GM21367 (cell line): ENCODE measurements at regions not wholly inside any gene's neighbourhood (a gene's known extent, or its start where the extent isn't known, plus 50 kb on each side); places are given as distances from the start of the nearest gene placed in this dataset.
"Not testable (repeated sequence)": the region's sequence is repeated elsewhere in the genome, so short reads cannot be mapped to it uniquely, and the experiment has no call there.

Source experiments
- ATAC-seq: cut with Tn5 transposase; IDR thresholded peaks from one replicate; pipeline ENCODE4 v1.9.1; 2021; ENCODE audit not compliant: unreplicated experiment

GRCh38 chr1:56135069-56135863, 444.1 kb downstream of the PLPP3 start:
- ATAC-seq, result peak; percentile 42

DNA sequence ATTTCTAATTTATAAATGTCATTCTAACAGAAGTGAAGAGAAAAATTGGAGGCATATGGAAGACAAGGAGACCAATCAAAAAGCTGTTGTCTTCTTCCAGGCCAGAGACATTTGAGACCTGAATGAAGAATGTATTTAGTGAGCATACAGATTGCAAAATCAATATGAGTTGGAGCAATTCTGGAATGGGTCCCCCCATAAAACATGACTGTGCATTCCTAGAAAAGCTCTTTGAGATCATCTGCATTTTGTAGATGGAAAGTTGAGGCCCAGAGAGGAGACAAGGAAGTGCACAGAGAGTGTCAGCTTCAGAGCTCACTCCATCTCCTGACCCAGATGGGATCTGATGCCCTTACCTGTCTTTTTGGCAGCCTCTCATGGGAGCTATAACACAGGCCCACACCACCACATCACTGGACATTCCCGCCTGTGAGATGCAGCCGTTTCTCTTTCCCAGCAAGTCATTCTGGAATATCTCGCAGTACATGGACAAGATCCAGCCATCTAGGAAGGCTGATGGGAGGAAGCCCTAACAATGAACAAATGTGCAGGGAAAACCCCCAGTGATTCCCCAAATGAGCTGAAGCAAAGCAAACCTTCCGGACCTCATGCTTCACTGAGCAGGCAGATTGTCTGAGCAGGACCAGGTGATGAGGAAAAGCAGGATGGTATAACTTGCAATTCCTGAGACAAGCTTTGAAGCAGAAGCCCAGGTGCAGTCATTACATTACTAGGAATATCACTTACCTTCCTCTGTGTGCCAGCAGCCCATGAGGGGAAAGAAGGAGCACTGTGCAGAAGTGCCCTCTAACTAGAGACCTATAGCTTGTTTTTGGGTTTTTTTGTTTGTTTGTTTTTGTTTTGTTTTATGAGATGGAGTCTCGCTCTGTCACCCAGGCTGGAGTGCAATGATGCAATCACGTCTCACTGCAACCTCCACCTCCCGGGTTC, 445.6 kb downstream of the PLPP3 start:
- no peak for ATAC-seq

DNA sequence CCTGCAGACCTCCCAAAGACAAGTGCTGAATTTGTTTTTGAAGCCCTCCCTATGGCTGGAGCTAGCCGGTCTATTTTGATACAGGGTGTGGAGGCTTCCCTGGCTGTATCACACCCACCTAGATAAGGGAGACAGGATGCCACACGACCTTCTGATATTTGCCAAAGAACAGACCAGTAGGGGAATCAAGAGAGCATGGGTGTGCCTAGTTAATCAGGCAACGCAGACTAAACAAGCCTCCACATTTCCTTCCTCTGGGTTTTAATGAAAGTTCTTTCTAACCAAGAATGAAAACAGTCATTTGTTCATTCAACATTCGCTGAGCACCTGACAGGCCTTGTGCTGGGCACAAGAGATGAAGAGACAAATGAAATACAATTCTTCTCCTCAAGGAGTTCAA, 446.8 kb downstream of the PLPP3 start:
- ATAC-seq, result no peak

GRCh38 chr1:56129837-56130236, 449.5 kb downstream of the PLPP3 start:
- no peak for ATAC-seq

DNA sequence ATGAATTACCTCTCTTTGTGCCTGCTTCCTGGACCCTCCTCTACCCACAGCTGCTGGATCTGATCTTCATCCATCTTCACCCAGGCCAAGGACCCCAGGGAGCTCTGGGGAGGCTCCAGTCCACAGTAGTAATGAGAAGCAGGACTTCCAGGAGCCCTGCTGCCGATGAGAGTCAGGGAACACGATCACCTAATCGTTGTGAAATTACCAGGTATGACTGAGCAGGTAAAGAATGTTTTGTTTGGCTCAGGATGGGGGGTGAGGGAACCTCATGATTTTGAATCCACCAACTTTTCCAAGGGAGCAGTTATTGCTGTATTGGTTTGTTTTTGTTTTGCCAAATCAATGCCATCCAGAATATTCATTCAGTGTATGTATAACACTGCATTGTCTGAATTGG, 454.0 kb downstream of the PLPP3 start:
- no peak for ATAC-seq

DNA sequence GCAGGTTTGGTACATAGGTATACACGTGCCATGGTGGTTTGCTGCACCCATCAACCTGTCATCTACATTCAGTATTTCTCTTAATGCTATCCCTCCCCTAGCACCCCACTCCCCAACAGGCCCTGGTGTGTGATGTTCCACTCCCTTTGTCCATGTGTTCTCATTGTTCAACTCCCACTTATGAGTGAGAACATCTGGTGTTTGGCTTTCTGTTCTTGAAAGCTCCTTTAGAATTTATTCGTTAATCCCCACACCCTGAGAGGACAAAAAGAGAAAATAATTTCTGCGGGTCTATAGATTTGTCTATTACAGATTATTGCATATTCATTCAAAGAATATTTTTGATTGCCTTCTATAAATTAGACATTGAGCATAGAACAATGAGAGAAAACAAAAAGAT, 455.5 kb downstream of the PLPP3 start:
- no peak for ATAC-seq

- ATAC-seq, result no peak
These were observed 455.9 kb downstream of the PLPP3 start for GRCh38 chr1:56123421-56123820.

DNA sequence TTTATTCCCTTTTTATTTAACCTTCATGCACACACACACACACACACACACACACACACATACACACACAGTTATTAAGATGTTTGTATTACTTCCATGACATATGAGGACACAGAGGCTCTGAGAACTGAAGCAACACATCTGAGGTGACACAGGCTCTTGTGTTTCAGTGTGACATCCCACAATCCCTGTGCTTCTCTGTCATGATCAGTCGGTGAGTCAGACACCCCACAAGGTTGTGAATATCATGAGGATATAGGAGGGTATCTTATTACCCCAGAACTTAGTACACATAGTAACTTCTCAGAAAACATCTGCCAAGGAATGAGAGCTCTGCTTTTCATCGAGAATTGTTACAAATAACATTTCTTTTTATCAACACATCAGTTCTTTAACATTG, 459.3 kb downstream of the PLPP3 start:
- ATAC-seq, result no peak

- ATAC-seq, result not testable (repeated sequence)
These were observed 460.7 kb downstream of the PLPP3 start for GRCh38 chr1:56118676-56119075.

DNA sequence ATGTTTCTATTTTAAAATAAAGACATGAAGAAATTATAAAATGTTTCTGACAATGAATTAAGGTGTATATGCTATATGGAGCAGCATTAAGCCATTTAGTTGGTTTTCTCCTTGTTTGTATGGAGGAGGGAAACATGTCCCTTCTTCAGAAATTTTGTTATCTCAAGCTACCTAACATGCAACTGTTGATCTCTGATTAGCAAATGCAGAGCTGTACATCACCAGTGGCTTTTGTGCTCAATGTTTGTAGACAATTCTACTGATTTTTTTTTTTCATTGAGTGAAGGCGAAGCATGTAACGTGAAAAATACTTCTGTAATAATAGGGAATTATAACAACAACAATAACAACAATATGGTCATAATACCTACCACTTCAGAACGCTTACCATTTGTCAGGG, 463.7 kb downstream of the PLPP3 start:
- ATAC-seq, result no peak

- no peak for ATAC-seq
These were observed 465.7 kb downstream of the PLPP3 start for GRCh38 chr1:56113679-56114078.

DNA sequence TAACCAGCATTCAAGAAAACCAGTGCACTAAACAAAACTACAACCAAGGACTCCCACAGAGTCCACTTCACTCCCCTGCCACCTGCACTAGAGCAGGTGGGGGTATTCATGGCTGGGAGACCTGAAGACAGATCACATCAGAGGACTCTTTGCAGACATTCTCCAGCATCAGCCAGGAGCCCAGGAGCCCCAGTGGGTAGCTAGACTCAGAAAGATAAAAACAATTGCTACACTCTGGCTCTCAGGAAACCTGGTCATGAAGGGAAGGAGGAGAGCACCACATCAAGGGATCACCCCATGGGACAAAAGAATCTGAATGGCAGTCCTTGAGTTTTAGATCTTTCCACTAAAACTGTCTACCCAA, 472.1 kb downstream of the PLPP3 start:
- ATAC-seq, result no peak

DNA sequence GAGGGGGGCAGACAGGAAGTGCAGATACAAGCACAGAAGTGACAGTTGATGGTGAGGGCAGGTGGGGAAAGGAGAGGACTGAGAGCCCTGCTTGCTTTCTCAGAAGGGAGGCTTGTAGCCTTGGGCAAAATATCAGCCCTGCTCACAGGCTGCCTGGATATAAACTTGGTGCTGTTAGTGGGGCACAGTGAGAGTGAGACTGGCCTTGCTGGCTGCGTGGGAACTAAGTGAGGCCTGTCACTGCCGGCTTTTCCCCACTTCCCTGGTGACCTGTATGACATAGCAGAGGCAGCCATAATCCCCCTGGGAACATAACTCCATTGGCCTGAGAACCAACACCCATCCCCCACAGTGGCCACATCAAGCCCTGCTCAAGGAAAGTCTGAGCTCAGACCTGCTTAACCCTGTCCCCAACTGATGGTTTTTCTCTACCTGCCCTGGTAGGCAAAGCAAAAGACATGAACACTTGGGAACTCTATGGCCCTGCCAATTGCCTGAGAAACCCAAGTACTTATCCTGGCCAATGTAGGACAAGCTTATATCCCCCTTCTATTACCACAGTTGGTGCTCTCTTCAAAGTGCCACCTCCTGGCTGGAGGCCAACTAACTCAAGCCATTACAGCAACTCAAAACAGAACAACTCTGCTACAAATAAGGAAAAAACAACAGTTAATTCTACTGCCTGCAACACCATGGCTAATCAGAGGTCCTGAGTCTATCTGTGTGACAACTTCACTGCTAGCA, 472.7 kb downstream of the PLPP3 start:
- ATAC-seq, result no peak

DNA sequence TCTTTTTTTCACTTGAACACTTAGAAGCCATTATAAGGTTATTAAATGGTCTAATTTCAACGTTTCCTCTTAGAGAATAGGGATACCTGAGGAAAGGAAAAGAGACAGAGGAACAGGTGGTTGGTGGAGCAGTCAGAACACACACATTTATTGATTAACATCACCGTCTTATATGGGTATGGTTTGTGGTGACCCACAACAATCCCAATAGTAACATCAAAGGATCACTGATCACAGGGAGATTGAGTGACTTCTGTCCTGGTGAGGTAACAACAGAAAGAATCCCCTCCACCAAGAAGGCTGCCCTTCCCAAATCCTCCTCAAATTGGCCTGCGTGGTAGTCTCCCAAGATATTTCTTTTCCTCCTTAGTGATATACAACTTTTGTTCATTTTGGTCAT, 474.0 kb downstream of the PLPP3 start:
- no peak for ATAC-seq

DNA sequence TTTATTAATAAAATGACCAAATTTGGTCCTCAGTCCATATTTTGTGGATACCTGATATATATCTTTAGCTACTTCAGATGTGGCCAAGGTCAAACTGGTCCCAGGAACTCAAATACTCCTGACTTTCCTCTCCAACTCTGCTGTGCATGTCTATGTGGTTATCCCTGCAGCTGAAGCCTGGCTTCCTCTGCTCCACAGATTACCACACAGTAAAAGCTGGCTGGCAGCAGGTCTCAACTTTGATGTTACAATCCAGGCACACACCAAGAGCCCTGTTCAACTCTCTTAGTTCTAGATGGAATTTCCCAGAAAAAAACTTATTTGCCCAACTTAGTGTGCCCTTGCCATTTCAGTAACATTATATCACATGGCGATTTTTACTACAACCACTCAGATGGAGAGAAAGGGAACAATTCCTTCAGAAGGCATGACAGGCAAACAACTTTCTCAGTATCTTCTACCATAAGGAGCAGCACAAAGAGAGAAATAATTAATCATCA, 479.5 kb downstream of the PLPP3 start:
- ATAC-seq, result no peak

DNA sequence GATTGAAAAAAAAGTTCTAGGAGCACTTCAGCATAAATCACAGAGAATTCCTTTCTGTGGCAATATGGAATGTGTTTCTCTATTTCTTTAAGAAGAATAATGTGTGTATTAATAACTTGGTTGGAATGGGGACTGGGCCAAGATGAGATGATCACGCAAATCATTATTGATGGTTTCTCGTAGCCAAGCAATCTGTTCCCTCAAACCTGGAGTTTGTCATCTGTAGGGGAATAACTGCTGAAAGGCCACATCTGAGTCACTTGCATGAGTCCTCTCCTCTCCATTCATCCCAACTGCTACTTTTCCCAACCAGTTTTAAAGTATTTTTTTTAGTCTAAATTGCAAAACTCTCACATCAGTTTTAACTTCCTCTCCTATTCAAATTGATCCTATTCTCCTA, 480.4 kb downstream of the PLPP3 start:
- ATAC-seq, result no peak

DNA sequence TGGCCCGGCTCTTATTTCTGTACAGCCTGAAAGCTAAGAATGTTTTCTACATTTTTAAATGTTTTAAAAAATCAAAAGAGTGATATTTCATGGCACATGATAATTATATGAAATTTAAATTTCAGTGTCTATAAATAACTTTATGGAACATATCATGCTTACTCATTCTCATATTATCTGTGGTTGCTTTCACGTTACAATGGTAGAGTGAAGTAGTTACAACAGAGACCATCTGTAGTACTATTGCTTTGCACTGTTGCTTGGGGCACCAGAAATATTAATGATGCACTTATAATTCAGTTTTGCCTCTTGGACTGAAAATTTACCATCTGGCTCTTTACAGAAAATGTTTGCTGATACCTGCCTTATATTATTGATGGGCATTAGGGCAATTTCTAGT, 481.6 kb downstream of the PLPP3 start:
- no peak for ATAC-seq

GRCh38 chr1:56095696-56096665, 483.4 kb downstream of the PLPP3 start:
- no peak for ATAC-seq

- no peak for ATAC-seq
These were observed 485.2 kb downstream of the PLPP3 start for GRCh38 chr1:56094168-56094567.
